ENCODE measurements at regions not wholly inside any gene's neighbourhood (a gene's known extent, or its start where the extent isn't known, plus 50 kb on each side); places are given as distances from the start of the nearest gene placed in this dataset.

GRCh38 chr12:87382959-87383566 is 646.1 kb downstream of the C12orf50 start:
- no peak for TF ChIP-seq CTCF (IDR thresholded peaks at IDR 0.05)
- no peak for TF ChIP-seq POLR2AphosphoS5 (IDR thresholded peaks at IDR 0.05)
- no peak for TF ChIP-seq POLR2A (IDR thresholded peaks at IDR 0.05)

All from upper lobe of left lung (tissue), 4 donors.